Effector CD4-positive, alpha-beta T cell (primary cell): ENCODE measurements at regions not wholly inside any gene's neighbourhood (a gene's known extent, or its start where the extent isn't known, plus 50 kb on each side); places are given as distances from the start of the nearest gene placed in this dataset.
"Not testable (repeated sequence)": the region's sequence is repeated elsewhere in the genome, so short reads cannot be mapped to it uniquely, and the experiment has no call there.

ENCODE experiments used
- DNase-seq: peaks from one replicate; pipeline ENCODE4 v3.0.0-alpha.2; 2020

GRCh38 chr5:109630093-109630492, 59.6 kb upstream of the MAN2A1 start:
- DNase-seq: no peak

GRCh38 chr5:109628591-109628990, 61.1 kb upstream of the MAN2A1 start:
- DNase-seq: no peak

- DNase-seq: not testable (repeated sequence)
Measured at GRCh38 chr5:109621266-109621665, 68.5 kb upstream of the MAN2A1 start.

GRCh38 chr5:109620651-109621050, 69.1 kb upstream of the MAN2A1 start:
- DNase-seq: no peak

- no peak for DNase-seq
Measured at GRCh38 chr5:109619606-109620005, 70.1 kb upstream of the MAN2A1 start.

- no peak for DNase-seq
Measured at GRCh38 chr5:109619021-109619460, 70.7 kb upstream of the MAN2A1 start.

- DNase-seq: no peak
Measured at GRCh38 chr5:109614981-109615380, 74.7 kb upstream of the MAN2A1 start.

- no peak for DNase-seq
Measured at GRCh38 chr5:109614301-109614700, 75.4 kb upstream of the MAN2A1 start.

GRCh38 chr5:109612278-109612905, 77.3 kb upstream of the MAN2A1 start:
- no peak for DNase-seq

- no peak for DNase-seq
Measured at GRCh38 chr5:109611505-109611904, 78.2 kb upstream of the MAN2A1 start.

GRCh38 chr5:109611061-109611460, 78.7 kb upstream of the MAN2A1 start:
- no peak for DNase-seq

GRCh38 chr5:109610581-109610980, 79.1 kb upstream of the MAN2A1 start:
- DNase-seq: no peak

- DNase-seq: no peak
Measured at GRCh38 chr5:109605207-109605730, 84.5 kb upstream of the MAN2A1 start.

- DNase-seq: no peak
Measured at GRCh38 chr5:109604758-109605157, 85.0 kb upstream of the MAN2A1 start.

- no peak for DNase-seq
Measured at GRCh38 chr5:109601736-109602135, 88.0 kb upstream of the MAN2A1 start.

- no peak for DNase-seq
Measured at GRCh38 chr5:109597893-109598292, 91.8 kb upstream of the MAN2A1 start.

- DNase-seq: no peak
Measured at GRCh38 chr5:109594217-109594616, 95.5 kb upstream of the MAN2A1 start.

- no peak for DNase-seq
Measured at GRCh38 chr5:109590799-109591198, 98.9 kb upstream of the MAN2A1 start.

- DNase-seq: no peak
Measured at GRCh38 chr5:109589986-109590385, 99.7 kb upstream of the MAN2A1 start.

- DNase-seq: no peak
Measured at GRCh38 chr5:109589239-109589638, 100.5 kb upstream of the MAN2A1 start.

- DNase-seq: no peak
Measured at GRCh38 chr5:109588281-109589035, 101.3 kb upstream of the MAN2A1 start.

- no peak for DNase-seq
Measured at GRCh38 chr5:109584986-109585599, 104.6 kb upstream of the MAN2A1 start.

GRCh38 chr5:109580225-109580624, 109.5 kb upstream of the MAN2A1 start:
- DNase-seq: no peak

GRCh38 chr5:109575506-109575905, 114.2 kb upstream of the MAN2A1 start:
- no peak for DNase-seq
